ENCODE measurements at regions not wholly inside any gene's neighbourhood (a gene's known extent, or its start where the extent isn't known, plus 50 kb on each side); places are given as distances from the start of the nearest gene placed in this dataset.

- ChIA-PET POLR2A (no interaction called here), CTCF (no interaction called here)
- DNase-seq (ENCODE audit: low read depth in 1 of 2, low spot score in 1 of 2) (no peak), FAIRE-seq (no peak), ATAC-seq (no peak)
- Histone ChIP-seq H3K4me3 (no peak overlapping the region), H3K9me3 (no peaks in the 10 kb centered on the region), H3K4me1 (no peaks in the 10 kb centered on the region), H3K27ac (no peak overlapping the region), H3K4me2 (no peak overlapping the region)
- TF ChIP-seq POLR2A (IDR thresholded peaks at IDR 0.05; ENCODE audit: low read length), result no peak
- TF ChIP-seq FOXS1 (CRISPR knock-in tag; IDR thresholded peaks at IDR 0.05), result no peak
- no peak for TF ChIP-seq JUN (IDR thresholded peaks at IDR 0.05)
- no peak for TF ChIP-seq MYC (IDR thresholded peaks at IDR 0.05; ENCODE audit: borderline replicate concordance, low read length)
- TF ChIP-seq, protein P1, sequence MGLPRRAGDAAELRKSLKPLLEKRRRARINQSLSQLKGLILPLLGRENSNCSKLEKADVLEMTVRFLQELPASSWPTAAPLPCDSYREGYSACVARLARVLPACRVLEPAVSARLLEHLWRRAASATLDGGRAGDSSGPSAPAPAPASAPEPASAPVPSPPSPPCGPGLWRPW (IDR thresholded peaks at IDR 0.05), result no peak
- no peak for TF ChIP-seq MAFK (IDR thresholded peaks at IDR 0.05; ENCODE audit: partially characterized antibody)
- TF ChIP-seq NFE2L2 (conservative IDR thresholded peaks at IDR 0.05; ENCODE audit: low read length), result no peak
- TF ChIP-seq ZNF302 (CRISPR knock-in tag; IDR thresholded peaks at IDR 0.05), result no peak
- TF ChIP-seq ATOH8 (CRISPR knock-in tag; IDR thresholded peaks at IDR 0.05; ENCODE audit: low read depth), result no peak
- TF ChIP-seq KDM1A (IDR thresholded peaks at IDR 0.05; ENCODE audit: low read depth), result no peak
- no peak for TF ChIP-seq ESRRA (IDR thresholded peaks at IDR 0.05; ENCODE audit: borderline replicate concordance, low read length)
- TF ChIP-seq POLR2AphosphoS2 (conservative IDR thresholded peaks at IDR 0.05; ENCODE audit: low read length), result no peak
- TF ChIP-seq RNF2 (IDR thresholded peaks at IDR 0.05; ENCODE audit: borderline replicate concordance, low read depth), result no peak
- TF ChIP-seq EHF (CRISPR knock-in tag; IDR thresholded peaks at IDR 0.05), result no peak
- TF ChIP-seq SMC3 (IDR thresholded peaks at IDR 0.05), result no peak
- no peak for TF ChIP-seq NR3C1 (IDR thresholded peaks at IDR 0.05)
- no peak for TF ChIP-seq HOXB13 (CRISPR knock-in tag; IDR thresholded peaks at IDR 0.05; ENCODE audit: low read depth)
- no peak for TF ChIP-seq RARB (CRISPR knock-in tag; IDR thresholded peaks at IDR 0.05)
- TF ChIP-seq, protein P2, sequence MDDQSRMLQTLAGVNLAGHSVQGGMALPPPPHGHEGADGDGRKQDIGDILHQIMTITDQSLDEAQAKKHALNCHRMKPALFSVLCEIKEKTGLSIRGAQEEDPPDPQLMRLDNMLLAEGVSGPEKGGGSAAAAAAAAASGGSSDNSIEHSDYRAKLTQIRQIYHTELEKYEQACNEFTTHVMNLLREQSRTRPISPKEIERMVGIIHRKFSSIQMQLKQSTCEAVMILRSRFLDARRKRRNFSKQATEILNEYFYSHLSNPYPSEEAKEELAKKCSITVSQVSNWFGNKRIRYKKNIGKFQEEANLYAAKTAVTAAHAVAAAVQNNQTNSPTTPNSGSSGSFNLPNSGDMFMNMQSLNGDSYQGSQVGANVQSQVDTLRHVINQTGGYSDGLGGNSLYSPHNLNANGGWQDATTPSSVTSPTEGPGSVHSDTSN (IDR thresholded peaks at IDR 0.05), result no peak
- WGBS (ENCODE audit: missing lambda C conversion rate), result 52% methylated on average over 9 of the region's 9 CpGs
These were observed 112.3 kb upstream of the CST7 start for GRCh38 chr20:24836661-24837299.

GRCh38 chr20:24837781-24838450 lies 111.2 kb upstream of the CST7 start:
- H3K27ac ChIP-seq, result no peak overlapping the region
- no peaks in the 10 kb centered on the region for H3K9me3 ChIP-seq
- no peak for DNase-seq (ENCODE audit: low read depth in 1 of 2, low spot score in 1 of 2)
- CTCF ChIA-PET, result interaction anchor here (0.6 kb wide), 1 partner anchor 27 kb away, joined by 3 read pairs; no protein-coding TSS in a partner anchor
- H3K4me2 ChIP-seq, result no peak overlapping the region
- FAIRE-seq, result no peak
- no peak for ATAC-seq
- no peaks in the 10 kb centered on the region for H3K4me1 ChIP-seq
- POLR2A ChIA-PET, result no interaction called here
- whole genome bisulfite sequencing (ENCODE audit: missing lambda C conversion rate), result 66% methylated on average over 7 of the region's 7 CpGs
- no peak overlapping the region for H3K4me3 ChIP-seq
- TF ChIP-seq MAZ (IDR thresholded peaks at IDR 0.05; ENCODE audit: borderline replicate concordance, low read depth, low read length) (no peak), ZFP36 (IDR thresholded peaks at IDR 0.05; ENCODE audit: borderline replicate concordance, partially characterized antibody) (no peak), CBX8 (IDR thresholded peaks at IDR 0.05) (no peak), JUNB (IDR thresholded peaks at IDR 0.05) (no peak), ZNF302 (CRISPR knock-in tag; IDR thresholded peaks at IDR 0.05) (no peak), USF2 (IDR thresholded peaks at IDR 0.05) (no peak), RAD21 (conservative IDR thresholded peaks at IDR 0.05 in 1 of 2, IDR thresholded peaks at IDR 0.05 in 1 of 2) (no peak), ZSCAN20 (CRISPR knock-in tag; IDR thresholded peaks at IDR 0.05) (no peak), RARB (CRISPR knock-in tag; IDR thresholded peaks at IDR 0.05) (no peak), HOXB5 (CRISPR knock-in tag; IDR thresholded peaks at IDR 0.05) (no peak), RFX5 (IDR thresholded peaks at IDR 0.05) (no peak), TFCP2L1 (CRISPR knock-in tag; IDR thresholded peaks at IDR 0.05) (no peak), ZC3H11A (IDR thresholded peaks at IDR 0.05) (no peak), MAFK (IDR thresholded peaks at IDR 0.05; ENCODE audit: partially characterized antibody) (no peak), CEBPB (IDR thresholded peaks at IDR 0.05) (no peak), FOXS1 (CRISPR knock-in tag; IDR thresholded peaks at IDR 0.05) (no peak)
- TF ChIP-seq, protein P1 (IDR thresholded peaks at IDR 0.05), result no peak
- TF ChIP-seq, protein P3, sequence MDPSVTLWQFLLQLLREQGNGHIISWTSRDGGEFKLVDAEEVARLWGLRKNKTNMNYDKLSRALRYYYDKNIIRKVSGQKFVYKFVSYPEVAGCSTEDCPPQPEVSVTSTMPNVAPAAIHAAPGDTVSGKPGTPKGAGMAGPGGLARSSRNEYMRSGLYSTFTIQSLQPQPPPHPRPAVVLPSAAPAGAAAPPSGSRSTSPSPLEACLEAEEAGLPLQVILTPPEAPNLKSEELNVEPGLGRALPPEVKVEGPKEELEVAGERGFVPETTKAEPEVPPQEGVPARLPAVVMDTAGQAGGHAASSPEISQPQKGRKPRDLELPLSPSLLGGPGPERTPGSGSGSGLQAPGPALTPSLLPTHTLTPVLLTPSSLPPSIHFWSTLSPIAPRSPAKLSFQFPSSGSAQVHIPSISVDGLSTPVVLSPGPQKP (IDR thresholded peaks at IDR 0.05; ENCODE audit: low read depth, low read length), result no peak

Measured in A549 (cell line).